Adrenal gland (tissue), 9 donors: ENCODE measurements at regions not wholly inside any gene's neighbourhood (a gene's known extent, or its start where the extent isn't known, plus 50 kb on each side); places are given as distances from the start of the nearest gene placed in this dataset.

Experiments used
- DNase-seq, 7 donors: peaks; one replicate each; pipeline ENCODE4 v3.0.0-alpha.2; 2019 to 2020
- H3K27ac ChIP-seq, 5 donors: fragments of 200-600 bp; sonication (generic) in 4 of 5; 1 replicate in 3 of 5; 2 replicates in 2 of 5; pipeline versions ENCODE4 v1.5.1 to v1.8.0; 2016 to 2020; ENCODE audit warnings: mild to moderate bottlenecking in 1 of 5
- H3K27me3 ChIP-seq: fragments of 200-600 bp; 2 replicates; pipeline ENCODE4 v1.8.0; 2021
- H3K36me3 ChIP-seq, 2 donors: fragments of 200-600 bp; replicated peaks in 1 of 2; 1 replicate in 1 of 2; 2 replicates in 1 of 2; pipeline versions ENCODE4 v1.5.1 to v1.8.0; 2018 to 2022
- H3K4me1 ChIP-seq, 2 donors: fragments of 200-600 bp; replicated peaks in 1 of 2; 1 replicate in 1 of 2; 2 replicates in 1 of 2; pipeline versions ENCODE4 v1.5.1 to v1.8.0; 2018 to 2021
- H3K4me3 ChIP-seq, 4 donors: fragments of 200-600 bp; sonication (generic) in 3 of 4; one replicate each; pipeline ENCODE4 v1.5.1; 2016 to 2018
- H3K9me3 ChIP-seq, 3 donors: fragments of 200-600 bp; sonication (generic) in 1 of 3; replicated peaks in 1 of 3; 1 replicate in 2 of 3; 2 replicates in 1 of 3; pipeline versions ENCODE4 v1.5.1 to v1.8.0; 2016 to 2021
- POLR2A ChIP-seq, 2 donors: fragments of 450-650 bp; IDR thresholded peaks; one replicate each; pipeline ENCODE4 v1.6.1; 2017; ENCODE audit warnings: antibody characterized with exemption in 2 of 2, mild to moderate bottlenecking in 2 of 2, moderate library complexity in 1 of 2
- WGBS, 4 donors: extraction: QIAGEN DNeasy Blood & Tissue Kit in 2 of 4; methylation state at CpG; one replicate each; pipeline versions ENCODE4 v1.1.5 to v1.1.7; 2013 to 2017; 5-methylcytosine and 5-hydroxymethylcytosine counted together
- intact Hi-C, 2 donors: fragments of 100-400 bp; cut with DNase I; formaldehyde crosslinking; loops; one replicate each; pipeline versions ENCODE4 v1.14.1 to v1.15.0; 2022 to 2023
- TF ChIP-seq, protein P1 (sequence below), 6 experiments: fragments of 450-650 bp in 4 of 6; fragments of 200-600 bp in 2 of 6; sonication (generic) in 1 of 6; IDR thresholded peaks; 1 replicate in 5 of 6; 2 replicates in 1 of 6; pipeline versions ENCODE4 v1.5.1 to v1.8.0; 2016 to 2021; ENCODE audit warnings: antibody characterized with exemption in 6 of 6, mild to moderate bottlenecking in 2 of 6, moderate library complexity in 1 of 6
- donor health status: healthy with polysubstance abuse.
- donor health status: Bipolar disorder and iron deficiency.
- donor health status: DM: yes; HTN: yes; CAD: no.
- donor health status: DM: no; HTN: no; CAD: no.
- donor health status: DM: no; HTN: no; CAD: no.

DNA sequence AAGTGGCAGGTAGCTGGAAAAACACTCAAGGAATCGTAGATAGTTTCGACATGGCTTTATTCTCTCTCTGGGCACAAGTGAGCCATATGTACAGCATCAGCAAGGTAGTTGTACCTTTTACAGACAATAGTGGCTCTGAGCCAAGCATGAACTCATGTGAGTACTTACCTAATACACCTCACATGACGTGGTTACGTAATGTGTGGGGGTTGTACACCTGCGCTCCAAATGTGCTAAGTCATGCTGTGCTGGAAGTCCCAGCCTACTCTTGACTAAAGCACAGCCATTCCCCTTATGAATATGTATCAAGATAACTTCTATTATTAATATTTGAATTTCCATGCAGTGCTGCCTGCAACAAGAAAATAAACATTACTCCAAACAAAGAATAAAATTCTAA lies 78.8 kb upstream of the HMGN3 start:
- Histone ChIP-seq H3K4me3 (no peak overlapping the region), H3K27ac (no peak overlapping the region), H3K9me3 (no peaks in the 10 kb centered on the region), H3K27me3 (no peaks in the 10 kb centered on the region), H3K36me3 (no peaks in the 10 kb centered on the region), H3K4me1 (no peaks in the 10 kb centered on the region)
- intact Hi-C loops, result no loop called here
- TF ChIP-seq, protein P1, sequence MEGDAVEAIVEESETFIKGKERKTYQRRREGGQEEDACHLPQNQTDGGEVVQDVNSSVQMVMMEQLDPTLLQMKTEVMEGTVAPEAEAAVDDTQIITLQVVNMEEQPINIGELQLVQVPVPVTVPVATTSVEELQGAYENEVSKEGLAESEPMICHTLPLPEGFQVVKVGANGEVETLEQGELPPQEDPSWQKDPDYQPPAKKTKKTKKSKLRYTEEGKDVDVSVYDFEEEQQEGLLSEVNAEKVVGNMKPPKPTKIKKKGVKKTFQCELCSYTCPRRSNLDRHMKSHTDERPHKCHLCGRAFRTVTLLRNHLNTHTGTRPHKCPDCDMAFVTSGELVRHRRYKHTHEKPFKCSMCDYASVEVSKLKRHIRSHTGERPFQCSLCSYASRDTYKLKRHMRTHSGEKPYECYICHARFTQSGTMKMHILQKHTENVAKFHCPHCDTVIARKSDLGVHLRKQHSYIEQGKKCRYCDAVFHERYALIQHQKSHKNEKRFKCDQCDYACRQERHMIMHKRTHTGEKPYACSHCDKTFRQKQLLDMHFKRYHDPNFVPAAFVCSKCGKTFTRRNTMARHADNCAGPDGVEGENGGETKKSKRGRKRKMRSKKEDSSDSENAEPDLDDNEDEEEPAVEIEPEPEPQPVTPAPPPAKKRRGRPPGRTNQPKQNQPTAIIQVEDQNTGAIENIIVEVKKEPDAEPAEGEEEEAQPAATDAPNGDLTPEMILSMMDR (IDR thresholded peaks at IDR 0.05), result no peak
- TF ChIP-seq POLR2A (IDR thresholded peaks at IDR 0.05), result no peak
- no peak for DNase-seq
- 85 to 93% (median 88%) methylated on average over 4 to 5 of the region's 5 CpGs for WGBS, 4 donors

DNA sequence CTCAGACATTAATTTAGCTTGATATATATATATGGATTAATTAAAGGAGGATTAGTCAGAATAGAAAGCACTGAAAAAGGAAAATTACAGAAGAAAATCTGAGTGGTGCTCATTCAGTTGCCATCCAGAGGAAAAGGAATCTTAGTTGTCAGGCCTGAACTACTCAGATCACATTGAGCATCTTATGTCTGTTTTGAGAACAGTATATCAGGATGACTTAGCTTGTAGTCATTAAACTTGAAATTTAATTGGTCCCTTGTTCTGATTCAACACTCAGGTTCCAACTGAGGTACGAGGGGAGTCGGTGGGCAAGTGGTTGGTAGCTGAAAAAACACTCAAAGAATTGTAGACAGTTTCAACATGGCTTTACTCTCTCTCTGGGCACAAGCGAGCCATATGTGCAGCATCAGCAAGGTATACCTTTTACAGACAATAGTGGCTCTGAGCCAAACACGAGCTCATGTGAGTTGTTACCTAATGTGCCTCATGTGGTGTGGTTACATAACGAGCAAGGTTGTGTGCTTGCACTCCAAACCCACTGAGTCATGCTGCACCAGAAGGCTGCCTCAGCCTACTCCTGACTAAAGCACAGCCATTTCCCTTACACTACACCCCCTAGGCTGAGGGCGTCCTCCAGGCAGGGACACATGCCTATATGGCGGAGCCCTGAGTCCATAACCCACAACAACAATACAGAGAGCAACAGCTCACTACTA lies 73.0 kb upstream of the HMGN3 start:
- TF ChIP-seq, protein P1 (IDR thresholded peaks at IDR 0.05), result no peak
- no peak for TF ChIP-seq POLR2A (IDR thresholded peaks at IDR 0.05)
- Histone ChIP-seq H3K9me3 (no peaks in the 10 kb centered on the region), H3K27me3 (no peaks in the 10 kb centered on the region), H3K4me1 (no peaks in the 10 kb centered on the region), H3K27ac (no peak overlapping the region), H3K36me3 (no peaks in the 10 kb centered on the region), H3K4me3 (no peak overlapping the region)
- no peak for DNase-seq
- intact Hi-C loops, result no loop called here
- WGBS, 4 donors, result 78 to 93% (median 85%) methylated on average over 6 to 7 of the region's 7 CpGs

DNA sequence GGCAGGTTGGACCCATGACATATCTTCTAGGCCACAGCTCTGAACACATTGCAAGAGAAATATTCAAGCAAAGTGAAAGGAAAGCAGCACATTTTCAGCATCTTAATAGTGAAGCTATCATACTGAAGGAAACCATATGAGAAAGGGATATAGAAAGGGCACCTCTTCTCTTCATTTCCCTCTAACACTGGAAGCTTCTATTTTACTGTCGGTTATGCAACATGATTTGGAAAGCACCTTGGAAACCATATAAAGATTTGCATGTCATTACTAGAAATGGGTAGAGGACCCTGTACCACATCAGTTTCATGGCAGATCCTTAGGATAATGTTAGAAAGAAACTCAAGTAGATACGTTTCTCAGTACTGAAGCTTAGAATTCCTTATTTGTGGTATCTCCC lies 70.5 kb upstream of the HMGN3 start:
- intact Hi-C loops, result no loop called here
- H3K27ac ChIP-seq, result no peak overlapping the region
- no peaks in the 10 kb centered on the region for H3K36me3 ChIP-seq
- TF ChIP-seq, protein P1 (IDR thresholded peaks at IDR 0.05), result no peak
- no peak for TF ChIP-seq POLR2A (IDR thresholded peaks at IDR 0.05)
- H3K27me3 ChIP-seq, result no peaks in the 10 kb centered on the region
- no peak for DNase-seq
- no peak overlapping the region for H3K4me3 ChIP-seq
- 74 to 84% (median 78%) methylated on average over 2 of the region's 2 CpGs for WGBS, 4 donors
- H3K4me1 ChIP-seq, result no peaks in the 10 kb centered on the region
- H3K9me3 ChIP-seq, result no peaks in the 10 kb centered on the region

DNA sequence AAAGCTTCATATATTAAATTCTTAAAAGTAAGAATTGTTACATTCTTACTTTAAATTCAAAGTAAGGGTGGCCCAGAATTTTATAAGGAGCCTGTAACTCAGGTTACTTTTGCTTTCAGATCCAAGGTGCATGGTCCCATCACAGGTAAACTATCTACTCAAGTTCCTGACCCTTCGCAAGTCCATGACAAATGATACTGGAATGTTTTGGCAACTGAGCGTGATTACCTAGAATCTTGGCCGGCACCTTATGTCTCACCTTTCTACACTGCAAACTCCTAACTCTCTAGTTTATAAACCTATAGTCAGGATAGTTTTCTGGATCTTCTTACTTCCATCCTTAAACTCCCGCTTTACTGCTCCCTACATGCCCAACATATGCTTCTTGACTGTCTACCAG lies 67.9 kb upstream of the HMGN3 start:
- intact Hi-C loops, result no loop called here
- no peaks in the 10 kb centered on the region for H3K4me1 ChIP-seq
- no peak overlapping the region for H3K27ac ChIP-seq
- 91 to 95% (median 92%) methylated on average over 4 of the region's 4 CpGs for WGBS, 4 donors
- DNase-seq, result no peak
- TF ChIP-seq, protein P1 (IDR thresholded peaks at IDR 0.05), result no peak
- no peak for TF ChIP-seq POLR2A (IDR thresholded peaks at IDR 0.05)
- H3K27me3 ChIP-seq, result no peaks in the 10 kb centered on the region
- H3K4me3 ChIP-seq, result no peak overlapping the region
- no peaks in the 10 kb centered on the region for H3K36me3 ChIP-seq
- no peaks in the 10 kb centered on the region for H3K9me3 ChIP-seq
